Left renal pelvis (tissue), 4 donors: ENCODE measurements at regions not wholly inside any gene's neighbourhood (a gene's known extent, or its start where the extent isn't known, plus 50 kb on each side); places are given as distances from the start of the nearest gene placed in this dataset.

Source experiments
- DNase-seq, 4 donors: peaks; one replicate each; pipeline ENCODE4 v3.0.0-alpha.2; 2013; ENCODE audit warnings: low read depth in 4 of 4, low spot score in 3 of 4

GRCh38 chr7:25653384-25653783 is 425.1 kb upstream of the NPVF start:
- DNase-seq = no peak

DNA sequence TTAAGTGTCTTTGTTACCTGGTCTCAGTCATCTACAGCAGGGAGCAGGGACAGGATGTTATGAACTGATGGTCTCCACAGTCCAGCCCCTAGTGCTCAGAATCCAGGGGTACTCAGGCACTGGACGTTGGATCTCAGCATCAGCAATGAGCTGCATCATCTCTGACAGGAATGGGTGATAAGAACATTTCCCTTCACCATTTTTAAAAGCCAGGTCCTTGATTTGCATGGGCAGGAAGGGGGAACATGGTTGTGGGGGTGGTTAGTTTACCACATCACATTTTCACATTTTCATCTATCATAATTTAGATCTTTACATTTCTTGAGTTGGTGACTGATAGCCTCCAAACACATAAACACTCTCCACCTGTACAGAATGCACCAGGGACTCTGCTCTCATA is 427.8 kb upstream of the NPVF start:
- no peak for DNase-seq

DNA sequence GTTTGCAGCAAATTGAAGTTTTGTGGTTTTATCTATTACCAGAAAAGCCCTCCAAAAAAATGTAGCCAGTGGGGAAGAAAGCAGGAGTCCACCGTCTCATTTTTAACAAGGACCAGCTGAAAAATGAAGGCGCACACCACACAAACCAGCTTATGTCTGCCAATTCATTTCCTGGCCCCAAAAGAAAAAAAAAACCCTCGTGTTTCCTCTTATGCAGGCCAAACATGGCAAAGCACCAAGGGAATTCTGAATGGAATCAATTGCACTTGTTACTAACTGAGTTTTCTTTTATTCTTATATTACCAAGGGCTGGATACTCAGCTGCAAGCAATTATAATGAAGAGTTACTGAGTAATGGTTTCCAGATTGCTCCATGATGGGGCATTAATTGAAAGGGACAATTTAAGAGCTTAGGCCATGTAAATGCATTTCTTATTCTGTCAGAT is 428.3 kb upstream of the NPVF start:
- DNase-seq = no peak

- DNase-seq = no peak
Measured at GRCh38 chr7:25658375-25658774, 430.1 kb upstream of the NPVF start.

- DNase-seq = peak in 1 of 4 donors; percentile 49
Measured at GRCh38 chr7:25659841-25660240, 431.6 kb upstream of the NPVF start.

GRCh38 chr7:25662841-25663800 is 434.8 kb upstream of the NPVF start:
- DNase-seq = no peak

DNA sequence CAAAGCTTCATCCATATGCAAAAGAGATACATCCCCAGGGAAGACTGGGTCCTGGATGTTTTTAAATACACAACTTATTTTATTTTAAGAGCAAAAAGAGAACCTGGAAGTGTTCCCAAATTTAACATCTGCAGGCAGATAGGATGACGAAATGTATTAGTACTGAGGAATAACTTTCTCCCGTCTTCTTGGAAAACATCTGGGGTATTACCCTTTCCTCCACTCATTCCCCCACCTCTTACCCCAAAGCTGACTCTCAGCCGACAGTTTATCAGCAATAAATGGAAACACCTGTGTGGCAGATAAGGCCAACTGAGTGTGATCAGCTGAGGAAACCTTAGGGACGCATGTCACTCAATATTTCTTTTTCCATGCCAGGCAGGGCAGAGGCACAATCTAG is 435.6 kb upstream of the NPVF start:
- no peak for DNase-seq

- no peak for DNase-seq
Measured at GRCh38 chr7:25664593-25664992, 436.3 kb upstream of the NPVF start.

DNA sequence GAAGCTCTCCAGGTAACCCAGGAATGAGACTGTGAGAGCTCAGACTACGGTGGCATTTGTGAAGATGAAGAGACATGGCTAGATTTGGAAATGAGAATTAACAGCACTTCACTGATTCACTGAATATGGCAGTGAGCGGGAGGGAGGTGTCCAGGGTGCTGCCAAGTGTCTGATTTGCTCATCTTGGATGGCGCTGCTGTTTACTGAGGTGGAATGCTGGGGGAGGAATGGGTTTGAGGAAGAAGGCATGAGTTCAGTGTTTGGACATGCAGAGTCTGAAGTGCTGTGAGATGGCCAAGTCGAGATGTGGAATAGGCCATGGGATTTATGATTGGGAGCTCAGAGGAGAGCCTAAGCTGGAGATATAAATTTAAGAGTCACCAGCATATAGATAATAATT is 437.1 kb upstream of the NPVF start:
- DNase-seq = no peak

DNA sequence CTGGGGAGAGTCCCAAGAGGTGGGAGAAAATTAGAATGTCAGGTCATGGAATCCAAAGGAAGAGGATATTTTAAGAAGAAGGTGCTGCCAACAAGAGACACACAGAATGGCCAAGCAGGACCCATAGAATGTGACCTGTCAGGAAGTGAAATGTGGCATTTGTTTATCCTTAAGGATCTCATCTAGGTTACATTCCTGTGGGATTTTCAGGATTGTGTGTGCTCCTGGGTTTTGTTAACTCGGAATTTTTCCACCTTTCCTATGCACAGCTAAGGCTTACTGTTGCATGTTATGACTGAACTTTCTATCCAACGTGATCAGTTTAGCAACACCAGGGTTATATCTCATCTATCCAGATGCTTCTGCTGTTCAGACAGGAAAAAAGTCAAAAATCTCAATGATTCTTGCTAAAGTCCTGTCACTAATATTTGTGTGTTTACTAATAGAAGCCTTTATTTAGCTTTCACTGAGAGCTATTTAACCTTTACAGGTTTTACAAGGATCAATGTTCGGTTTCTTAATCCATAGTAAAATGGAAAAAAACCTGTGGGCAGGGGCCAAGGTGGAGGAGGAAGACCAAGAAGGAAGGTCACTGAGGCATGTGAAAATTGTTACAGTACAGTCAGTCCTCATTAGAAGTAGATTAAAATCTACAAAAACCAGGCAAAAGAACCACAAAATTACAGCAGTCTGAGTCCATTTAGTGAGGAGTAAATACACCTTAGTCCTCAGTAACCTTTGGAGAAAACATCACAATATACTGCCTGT is 437.8 kb upstream of the NPVF start:
- DNase-seq = no peak

DNA sequence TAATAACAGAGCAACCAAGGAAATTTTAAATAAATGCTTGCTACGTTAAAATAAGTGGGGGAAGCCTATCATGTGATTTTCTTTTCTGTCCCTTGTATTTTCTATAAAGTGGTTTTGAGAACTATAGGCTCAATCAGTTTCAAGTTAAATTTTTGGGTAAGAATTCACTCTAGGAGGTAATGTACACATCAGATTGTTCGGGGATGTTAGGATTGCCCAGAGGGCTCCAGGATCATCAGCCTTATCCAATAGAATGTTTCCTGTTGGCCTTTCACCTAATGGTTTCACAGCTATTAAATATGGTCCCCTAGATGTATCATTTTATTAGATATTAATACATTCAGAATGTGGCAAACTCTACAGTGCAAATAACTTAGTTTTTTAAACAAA is 438.4 kb upstream of the NPVF start:
- DNase-seq = no peak

DNA sequence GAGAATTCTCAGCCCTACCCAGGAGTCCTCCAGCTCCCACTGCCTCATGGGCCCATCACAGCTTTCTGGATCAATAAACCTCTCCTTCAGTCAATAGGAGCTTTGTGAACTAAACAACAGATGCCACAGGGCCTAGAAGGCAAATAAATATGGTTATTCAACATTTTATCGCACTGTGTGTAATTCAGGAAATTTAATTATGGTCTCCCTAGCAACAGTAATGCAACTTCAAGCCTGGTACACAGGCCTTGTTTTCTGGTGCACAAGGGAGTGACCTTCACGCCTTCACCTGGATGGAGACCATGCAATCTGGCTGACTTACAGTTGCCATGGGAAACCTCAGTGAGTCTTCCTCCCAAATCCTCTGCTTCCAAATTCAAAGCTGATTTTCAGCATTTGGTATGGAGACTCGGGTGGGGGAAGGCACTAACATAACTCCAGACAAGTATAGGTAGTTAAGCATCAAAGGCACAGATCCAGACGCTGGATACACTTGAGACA is 441.0 kb upstream of the NPVF start:
- DNase-seq = no peak

DNA sequence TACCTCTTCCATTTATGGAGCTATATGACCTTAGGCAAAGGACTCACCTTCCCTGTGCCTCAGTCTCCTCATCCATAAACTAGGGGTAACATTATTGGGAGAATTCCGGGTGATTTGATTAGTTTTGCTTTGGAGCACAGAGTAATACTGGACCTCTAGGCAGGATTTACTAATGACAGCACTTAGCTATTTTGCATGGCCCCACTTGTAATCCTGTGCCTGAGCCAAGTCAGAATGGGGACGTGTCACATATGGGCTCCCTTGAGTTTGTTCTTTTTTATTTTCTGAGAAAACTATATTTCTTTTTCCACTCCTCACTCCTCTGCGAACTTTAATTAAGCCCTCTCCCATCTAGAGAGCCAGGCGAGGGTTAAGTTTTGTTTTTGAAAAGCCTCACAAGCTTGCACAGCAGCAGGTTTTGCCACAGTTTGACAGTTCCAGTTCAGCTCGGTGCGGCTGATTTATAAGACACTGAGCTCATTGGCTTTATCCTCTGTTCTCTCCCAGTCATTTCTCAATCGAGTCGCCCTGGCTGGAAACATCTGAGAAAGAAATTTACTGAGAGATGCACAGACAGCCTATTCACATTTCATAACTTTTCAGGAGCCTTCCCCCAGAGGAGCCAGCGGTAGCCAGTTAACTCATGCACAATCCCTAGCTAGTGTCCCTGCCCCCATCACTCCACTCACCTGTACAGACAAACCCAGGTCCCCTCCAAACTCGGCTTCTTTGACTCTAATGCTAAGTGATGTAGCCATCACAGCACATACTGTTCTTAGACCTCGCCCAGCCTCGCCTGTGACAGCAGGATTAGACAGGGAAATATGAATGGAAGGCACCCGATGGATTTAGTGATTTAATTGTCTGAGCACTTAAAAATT is 441.9 kb upstream of the NPVF start:
- DNase-seq = peak in 1 of 4 donors; percentile 58

- DNase-seq = peak in 2 of 4 donors; percentile 39 to 61
Measured at GRCh38 chr7:25671111-25671510, 442.8 kb upstream of the NPVF start.

GRCh38 chr7:25672496-25672895 is 444.2 kb upstream of the NPVF start:
- no peak for DNase-seq

DNA sequence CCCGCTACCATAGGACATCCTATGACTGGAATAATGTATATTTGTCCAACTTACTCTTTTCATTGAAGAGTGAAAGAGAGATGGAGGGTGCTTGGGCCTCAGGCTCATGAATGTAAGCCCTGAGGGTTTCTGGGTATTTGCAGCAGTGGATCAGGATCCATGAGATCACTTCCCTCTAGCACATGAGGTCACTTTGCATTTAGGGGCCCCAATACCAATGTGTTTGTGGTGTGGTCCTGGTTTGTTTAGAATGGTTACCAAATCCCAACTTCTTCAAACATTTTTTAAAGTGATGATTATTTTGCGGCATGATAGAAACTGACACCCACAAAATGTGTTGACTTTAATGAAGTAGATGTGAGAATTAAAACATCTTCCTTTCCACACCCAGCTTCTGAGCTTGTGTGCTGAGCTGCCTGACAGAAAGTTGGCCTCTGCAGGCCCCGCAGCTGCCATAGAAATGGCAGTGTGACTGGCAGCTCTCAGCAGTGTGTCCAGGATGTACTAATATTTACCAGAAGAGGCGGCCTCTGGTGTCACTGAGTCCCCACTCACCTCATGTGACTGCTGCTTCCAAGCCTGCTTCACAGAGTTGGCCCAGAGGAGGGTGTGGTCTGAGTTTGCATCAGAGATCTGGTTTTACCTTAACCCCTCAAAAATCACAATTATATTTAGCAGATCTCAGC is 447.6 kb upstream of the NPVF start:
- DNase-seq = no peak

DNA sequence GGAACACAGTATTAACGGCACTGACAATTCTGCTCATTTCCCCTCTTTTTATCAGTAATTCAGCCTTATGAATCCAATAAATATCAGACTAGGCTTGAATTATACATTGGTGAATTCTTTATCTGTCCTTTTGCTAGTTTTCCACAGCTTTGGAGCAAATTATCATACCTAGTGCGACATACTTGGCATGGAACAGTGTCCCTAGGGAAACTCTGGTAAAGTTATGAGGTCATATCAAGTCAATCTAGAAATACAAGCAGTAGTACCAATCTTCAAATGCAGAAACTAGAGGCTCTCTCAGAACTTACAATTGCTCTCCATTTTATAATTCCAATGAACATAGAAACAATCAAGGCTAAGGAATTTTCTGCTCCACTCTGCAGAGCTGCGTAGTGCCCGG is 449.3 kb upstream of the NPVF start:
- DNase-seq = no peak

DNA sequence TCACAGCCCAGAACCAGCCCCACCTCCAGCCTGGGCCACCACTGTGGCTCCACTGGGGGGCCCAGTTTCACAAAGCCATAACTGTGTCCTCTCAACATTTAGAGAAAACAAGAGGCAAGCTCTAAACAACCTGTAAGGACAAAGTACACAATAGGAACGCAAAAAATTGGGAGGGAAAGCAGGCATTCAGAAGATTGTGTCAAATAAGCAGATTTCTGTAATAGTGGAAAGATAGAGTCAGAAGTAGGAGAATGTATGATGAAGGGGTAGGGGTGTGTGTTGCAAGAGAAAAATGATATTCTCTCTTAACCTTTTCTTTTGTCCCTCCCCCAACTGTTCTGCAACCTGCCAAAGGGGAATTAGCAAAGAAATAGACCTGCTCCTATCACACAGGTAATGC is 449.9 kb upstream of the NPVF start:
- no peak for DNase-seq

GRCh38 chr7:25680636-25681035 is 452.4 kb upstream of the NPVF start:
- DNase-seq = no peak

DNA sequence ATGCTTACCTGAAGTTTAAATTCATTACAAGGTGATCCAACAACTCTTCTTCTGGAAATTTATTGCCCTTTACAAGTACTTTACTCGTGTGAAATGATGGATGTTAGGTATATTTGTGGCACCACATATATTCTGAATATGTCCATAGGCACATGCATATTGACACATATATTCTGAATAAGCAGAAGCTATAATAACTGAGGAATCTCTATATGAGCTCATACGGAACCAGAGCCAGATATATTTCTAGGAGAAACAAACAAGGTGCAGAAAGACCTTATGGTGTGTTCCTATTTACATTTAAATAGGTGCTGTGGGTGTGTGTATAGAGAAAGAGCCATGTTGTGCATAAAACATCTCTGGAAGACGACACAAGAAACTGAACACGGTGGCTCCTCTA is 456.1 kb upstream of the NPVF start:
- DNase-seq = no peak
